H9 (cell line): ENCODE measurements at regions not wholly inside any gene's neighbourhood (a gene's known extent, or its start where the extent isn't known, plus 50 kb on each side); places are given as distances from the start of the nearest gene placed in this dataset.

Experiments
- DNase-seq: peaks from one replicate; pipeline ENCODE4 v3.0.0-alpha.2; 2017
- H2AFZ ChIP-seq: one replicate; pipeline ENCODE4 v1.6.1; 2013; ENCODE audit warnings: mild to moderate bottlenecking, low read length, control low read depth, moderate library complexity
- H2AK5ac ChIP-seq: 2 replicates; pipeline ENCODE4 v1.6.1; 2013; ENCODE audit warnings: low read length, control low read depth, mixed read lengths; ENCODE audit not compliant: insufficient read length
- H2BK120ac ChIP-seq: one replicate; pipeline ENCODE4 v1.6.1; 2013; ENCODE audit warnings: low read depth, mild to moderate bottlenecking, low read length, control low read depth, inconsistent platforms; ENCODE audit not compliant: poor library complexity, severe bottlenecking
- H2BK12ac ChIP-seq: 2 replicates; pipeline ENCODE4 v1.6.1; 2013; ENCODE audit warnings: low read length, control low read depth, mixed read lengths, low read depth; ENCODE audit not compliant: insufficient read length
- H2BK15ac ChIP-seq: 2 replicates; pipeline ENCODE4 v1.6.1; 2013; ENCODE audit warnings: low read depth, low read length, control low read depth
- H2BK20ac ChIP-seq: one replicate; pipeline ENCODE4 v1.6.1; 2013; ENCODE audit warnings: low read depth, mild to moderate bottlenecking, low read length, control low read depth, inconsistent platforms; ENCODE audit not compliant: poor library complexity, severe bottlenecking
- H2BK5ac ChIP-seq: 2 replicates; pipeline ENCODE4 v1.6.1; 2013; ENCODE audit warnings: low read length, control low read depth, mixed read lengths; ENCODE audit not compliant: insufficient read length
- H3K14ac ChIP-seq: 2 replicates; pipeline ENCODE4 v1.6.1; 2013; ENCODE audit warnings: low read length, control low read depth; ENCODE audit not compliant: insufficient read depth
- H3K18ac ChIP-seq: 2 replicates; pipeline ENCODE4 v1.6.1; 2013; ENCODE audit warnings: low read depth, mild to moderate bottlenecking, mixed read lengths, low read length, control low read depth; ENCODE audit not compliant: insufficient read length
- H3K23ac ChIP-seq: 2 replicates; pipeline ENCODE4 v1.6.1; 2013; ENCODE audit warnings: low read length, control low read depth, mixed read lengths, low read depth; ENCODE audit not compliant: insufficient read length
- H3K23me2 ChIP-seq: 2 replicates; pipeline ENCODE4 v1.6.1; 2013; ENCODE audit warnings: low read depth, mild to moderate bottlenecking, mixed read lengths, low read length, control low read depth; ENCODE audit not compliant: insufficient read length, poor library complexity, severe bottlenecking
- H3K27ac ChIP-seq: 2 replicates; pipeline ENCODE4 v1.5.1; 2013; ENCODE audit warnings: low read length, control low read depth, mixed read lengths, low read depth; ENCODE audit not compliant: insufficient read length
- H3K27me3 ChIP-seq: 2 replicates; pipeline ENCODE4 v1.6.1; 2013; ENCODE audit warnings: low read length, control low read depth, inconsistent platforms; ENCODE audit not compliant: insufficient read depth
- H3K4ac ChIP-seq: 2 replicates; pipeline ENCODE4 v1.6.1; 2013; ENCODE audit warnings: low read depth, mild to moderate bottlenecking, control low read depth, inconsistent platforms, low read length, moderate library complexity
- H3K4me1 ChIP-seq: 2 replicates; pipeline ENCODE4 v1.6.1; 2013; ENCODE audit warnings: low read length, control low read depth, inconsistent platforms; ENCODE audit not compliant: insufficient read depth
- H3K4me2 ChIP-seq: 2 replicates; pipeline ENCODE4 v1.6.1; 2013; ENCODE audit warnings: low read length, control low read depth, mixed read lengths; ENCODE audit not compliant: insufficient read length, insufficient read depth
- H3K56ac ChIP-seq: 2 replicates; pipeline ENCODE4 v1.6.1; 2013; ENCODE audit warnings: low read depth, mild to moderate bottlenecking, mixed read lengths, low read length, control low read depth; ENCODE audit not compliant: insufficient read length
- H3K79me1 ChIP-seq: 2 replicates; pipeline ENCODE4 v1.6.1; 2013; ENCODE audit warnings: low read depth, mild to moderate bottlenecking, moderate library complexity, low read length, control low read depth, inconsistent platforms; ENCODE audit not compliant: insufficient read depth, poor library complexity, severe bottlenecking
- H3K79me2 ChIP-seq: 2 replicates; pipeline ENCODE4 v1.6.1; 2013; ENCODE audit warnings: low read length, control low read depth, inconsistent platforms; ENCODE audit not compliant: insufficient read depth
- H3K9ac ChIP-seq: 2 replicates; pipeline ENCODE4 v1.6.1; 2013; ENCODE audit warnings: low read length, control low read depth, mixed read lengths; ENCODE audit not compliant: insufficient read length; ENCODE audit errors: extremely low read depth
- H3K9me3 ChIP-seq: one replicate; pipeline ENCODE4 v1.6.1; 2013; ENCODE audit warnings: low read depth, low read length, inconsistent platforms; ENCODE audit not compliant: control insufficient read depth
- H3T11ph ChIP-seq: one replicate; pipeline ENCODE4 v1.6.1; 2013; ENCODE audit warnings: mild to moderate bottlenecking, low read length, control low read depth, inconsistent platforms
- H4K20me1 ChIP-seq: one replicate; pipeline ENCODE4 v1.6.1; 2013; ENCODE audit not compliant: control insufficient read depth, insufficient read length, insufficient read depth
- H4K5ac ChIP-seq: 2 replicates; pipeline ENCODE4 v1.6.1; 2013; ENCODE audit warnings: low read depth, mild to moderate bottlenecking, mixed read lengths, low read length, control low read depth; ENCODE audit not compliant: insufficient read length
- H4K8ac ChIP-seq: replicated peaks from 2 replicates; pipeline ENCODE4 v1.6.1; 2013; ENCODE audit warnings: low read length, control low read depth, mixed read lengths, low read depth; ENCODE audit not compliant: insufficient read length
- H4K91ac ChIP-seq: 2 replicates; pipeline ENCODE4 v1.6.1; 2013; ENCODE audit warnings: low read depth, mild to moderate bottlenecking, moderate library complexity, mixed read lengths, low read length, control low read depth; ENCODE audit not compliant: insufficient read length
- H3K27ac Mint-ChIP-seq, 3 experiments: 2 replicates in 2 of 3; 3 replicates in 1 of 3; pipeline ENCODE4 v1.8.0; 2020 to 2021; ENCODE audit warnings: mixed read lengths in 3 of 3, mild to moderate bottlenecking in 1 of 3, moderate library complexity in 1 of 3
- H3K27me3 Mint-ChIP-seq: 2 replicates; pipeline ENCODE4 v1.8.0; 2021; ENCODE audit warnings: low read depth, mild to moderate bottlenecking, moderate library complexity, mixed read lengths
- H3K36me3 Mint-ChIP-seq, 3 experiments: 2 replicates in 2 of 3; 3 replicates in 1 of 3; pipeline ENCODE4 v1.8.0; 2020 to 2021; ENCODE audit warnings: low read depth in 3 of 3, mixed read lengths in 3 of 3; ENCODE audit not compliant: insufficient read depth in 1 of 3
- H3K4me1 Mint-ChIP-seq, 2 experiments: 2 replicates each; pipeline ENCODE4 v1.8.0; 2020; ENCODE audit warnings: mixed read lengths in 2 of 2
- H3K4me3 Mint-ChIP-seq, 2 experiments: 2 replicates in 1 of 2; 3 replicates in 1 of 2; pipeline ENCODE4 v1.8.0; 2020 to 2021; ENCODE audit warnings: mild to moderate bottlenecking in 2 of 2, mixed read lengths in 2 of 2, moderate library complexity in 1 of 2
- H3K9me3 Mint-ChIP-seq, 2 experiments: 2 replicates in 1 of 2; 3 replicates in 1 of 2; pipeline ENCODE4 v1.8.0; 2020; ENCODE audit warnings: mild to moderate bottlenecking in 2 of 2, mixed read lengths in 2 of 2, moderate library complexity in 1 of 2
- WGBS: extraction: QIAGEN DNeasy Blood & Tissue Kit; methylation state at CpG from one replicate; pipeline ENCODE4 v1.1.7; 2013; ENCODE audit warnings: missing lambda C conversion rate, low lambda C conversion rate, mixed read lengths; ENCODE audit not compliant: insufficient read length; ENCODE audit errors: extremely low coverage; 5-methylcytosine and 5-hydroxymethylcytosine counted together
- TF ChIP-seq, protein P1 (sequence below): fragments of 200-600 bp; sonication (generic); conservative IDR thresholded peaks from 3 replicates; pipeline ENCODE4 v1.8.0; 2021; ENCODE audit warnings: antibody characterized with exemption, mild to moderate bottlenecking

DNA sequence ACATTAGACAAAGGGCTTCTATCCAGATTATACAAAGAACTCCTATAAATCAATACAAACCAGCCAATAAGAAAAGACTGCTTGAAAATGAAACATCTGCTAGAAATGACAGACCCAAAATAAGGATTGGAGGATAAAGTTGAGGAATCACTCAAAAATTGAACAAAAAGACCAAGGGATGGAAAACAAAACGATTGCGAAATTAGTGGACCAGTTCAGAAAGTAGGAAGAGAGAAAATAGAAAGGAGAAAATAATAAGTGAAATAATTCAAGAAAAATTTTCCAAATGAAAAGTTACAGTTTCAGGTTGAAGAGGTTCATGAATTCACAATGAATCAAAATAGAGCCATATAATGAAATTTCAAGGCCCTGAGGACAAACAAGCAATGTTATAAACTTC, 115.8 kb upstream of the CTBP2 start:
- no peak overlapping the region for H3T11ph ChIP-seq
- H2AFZ ChIP-seq: no peak overlapping the region
- no peak overlapping the region for H3K56ac ChIP-seq
- TF ChIP-seq, protein P1, sequence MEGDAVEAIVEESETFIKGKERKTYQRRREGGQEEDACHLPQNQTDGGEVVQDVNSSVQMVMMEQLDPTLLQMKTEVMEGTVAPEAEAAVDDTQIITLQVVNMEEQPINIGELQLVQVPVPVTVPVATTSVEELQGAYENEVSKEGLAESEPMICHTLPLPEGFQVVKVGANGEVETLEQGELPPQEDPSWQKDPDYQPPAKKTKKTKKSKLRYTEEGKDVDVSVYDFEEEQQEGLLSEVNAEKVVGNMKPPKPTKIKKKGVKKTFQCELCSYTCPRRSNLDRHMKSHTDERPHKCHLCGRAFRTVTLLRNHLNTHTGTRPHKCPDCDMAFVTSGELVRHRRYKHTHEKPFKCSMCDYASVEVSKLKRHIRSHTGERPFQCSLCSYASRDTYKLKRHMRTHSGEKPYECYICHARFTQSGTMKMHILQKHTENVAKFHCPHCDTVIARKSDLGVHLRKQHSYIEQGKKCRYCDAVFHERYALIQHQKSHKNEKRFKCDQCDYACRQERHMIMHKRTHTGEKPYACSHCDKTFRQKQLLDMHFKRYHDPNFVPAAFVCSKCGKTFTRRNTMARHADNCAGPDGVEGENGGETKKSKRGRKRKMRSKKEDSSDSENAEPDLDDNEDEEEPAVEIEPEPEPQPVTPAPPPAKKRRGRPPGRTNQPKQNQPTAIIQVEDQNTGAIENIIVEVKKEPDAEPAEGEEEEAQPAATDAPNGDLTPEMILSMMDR: no peak
- Mint-ChIP-seq H3K27me3 (peaks cover 8% of the 10 kb centered on the region), H3K4me1 (no peaks in the 10 kb centered on the region), H3K9me3 (peaks cover 3 to 4% of the 10 kb centered on the region in 2 experiments), H3K4me3 (no peak overlapping the region), H3K36me3 (peaks cover 2 to 4% (median 2%) of the 10 kb centered on the region in 3 experiments; a peak in 4 of 7 replicates), H3K27ac (no peak overlapping the region)
- H3K9ac ChIP-seq: no peak overlapping the region
- no peak overlapping the region for H4K5ac ChIP-seq
- H2BK12ac ChIP-seq: no peak overlapping the region
- H3K18ac ChIP-seq: no peak overlapping the region
- H3K79me2 ChIP-seq: no peaks in the 10 kb centered on the region; the same call in 1 of the 2 replicates
- no peak overlapping the region for H3K14ac ChIP-seq
- no peak overlapping the region for H2BK20ac ChIP-seq
- no peak overlapping the region for H3K27ac ChIP-seq
- no peak overlapping the region for H2BK15ac ChIP-seq
- H3K4me1 ChIP-seq: no peaks in the 10 kb centered on the region
- no peaks in the 10 kb centered on the region for H3K27me3 ChIP-seq
- H3K4me2 ChIP-seq: no peak overlapping the region
- H2BK5ac ChIP-seq: no peak overlapping the region
- WGBS: no CpG with 5 or more reads among the region's 2 CpGs
- H3K79me1 ChIP-seq: no peaks in the 10 kb centered on the region
- H4K8ac ChIP-seq: no peak overlapping the region
- H3K4ac ChIP-seq: no peak overlapping the region
- no peaks in the 10 kb centered on the region for H3K9me3 ChIP-seq
- no peak overlapping the region for H2AK5ac ChIP-seq
- no peaks in the 10 kb centered on the region for H3K23me2 ChIP-seq
- H4K20me1 ChIP-seq: no peaks in the 10 kb centered on the region
- DNase-seq: no peak
- H2BK120ac ChIP-seq: no peak overlapping the region
- H3K23ac ChIP-seq: no peak overlapping the region
- no peak overlapping the region for H4K91ac ChIP-seq
